PC-9 (cell line): ENCODE measurements at regions not wholly inside any gene's neighbourhood (a gene's known extent, or its start where the extent isn't known, plus 50 kb on each side); places are given as distances from the start of the nearest gene placed in this dataset.

ENCODE experiments used
- EZH2 ChIP-seq: fragments of 200-600 bp; sonication (generic); IDR thresholded peaks from 2 replicates; pipeline ENCODE4 v1.8.0; 2017; ENCODE audit warnings: antibody characterized with exemption, low read depth
- TF ChIP-seq, protein P1 (sequence below): fragments of 200-600 bp; sonication (generic); conservative IDR thresholded peaks from 2 replicates; pipeline ENCODE4 v1.6.1; 2017; ENCODE audit warnings: mixed run types, antibody characterized with exemption, mild to moderate bottlenecking, moderate library complexity

DNA sequence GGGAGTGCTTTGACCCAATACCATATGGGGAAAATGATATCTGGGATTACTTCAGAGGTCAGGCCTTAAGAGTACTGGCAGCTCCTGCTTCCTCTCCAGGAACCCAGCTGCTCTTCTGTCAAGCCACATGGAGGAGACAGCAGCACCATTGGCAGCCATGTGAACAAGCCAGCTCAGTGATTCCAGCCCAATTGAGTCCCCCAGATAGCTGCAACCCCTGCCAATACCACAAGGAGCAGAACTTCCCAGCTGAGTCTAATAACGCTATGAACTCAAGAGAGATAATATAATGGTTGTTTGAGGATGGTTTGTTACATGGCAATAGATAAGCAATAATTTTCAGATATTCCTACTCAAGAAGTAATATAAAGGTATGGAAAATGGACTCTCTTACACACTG lies 126.8 kb upstream of the CPNE4 start:
- TF ChIP-seq, protein P1, sequence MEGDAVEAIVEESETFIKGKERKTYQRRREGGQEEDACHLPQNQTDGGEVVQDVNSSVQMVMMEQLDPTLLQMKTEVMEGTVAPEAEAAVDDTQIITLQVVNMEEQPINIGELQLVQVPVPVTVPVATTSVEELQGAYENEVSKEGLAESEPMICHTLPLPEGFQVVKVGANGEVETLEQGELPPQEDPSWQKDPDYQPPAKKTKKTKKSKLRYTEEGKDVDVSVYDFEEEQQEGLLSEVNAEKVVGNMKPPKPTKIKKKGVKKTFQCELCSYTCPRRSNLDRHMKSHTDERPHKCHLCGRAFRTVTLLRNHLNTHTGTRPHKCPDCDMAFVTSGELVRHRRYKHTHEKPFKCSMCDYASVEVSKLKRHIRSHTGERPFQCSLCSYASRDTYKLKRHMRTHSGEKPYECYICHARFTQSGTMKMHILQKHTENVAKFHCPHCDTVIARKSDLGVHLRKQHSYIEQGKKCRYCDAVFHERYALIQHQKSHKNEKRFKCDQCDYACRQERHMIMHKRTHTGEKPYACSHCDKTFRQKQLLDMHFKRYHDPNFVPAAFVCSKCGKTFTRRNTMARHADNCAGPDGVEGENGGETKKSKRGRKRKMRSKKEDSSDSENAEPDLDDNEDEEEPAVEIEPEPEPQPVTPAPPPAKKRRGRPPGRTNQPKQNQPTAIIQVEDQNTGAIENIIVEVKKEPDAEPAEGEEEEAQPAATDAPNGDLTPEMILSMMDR, result no peak
- TF ChIP-seq EZH2, result no peak
